ENCODE measurements at regions not wholly inside any gene's neighbourhood (a gene's known extent, or its start where the extent isn't known, plus 50 kb on each side); places are given as distances from the start of the nearest gene placed in this dataset.

DNA sequence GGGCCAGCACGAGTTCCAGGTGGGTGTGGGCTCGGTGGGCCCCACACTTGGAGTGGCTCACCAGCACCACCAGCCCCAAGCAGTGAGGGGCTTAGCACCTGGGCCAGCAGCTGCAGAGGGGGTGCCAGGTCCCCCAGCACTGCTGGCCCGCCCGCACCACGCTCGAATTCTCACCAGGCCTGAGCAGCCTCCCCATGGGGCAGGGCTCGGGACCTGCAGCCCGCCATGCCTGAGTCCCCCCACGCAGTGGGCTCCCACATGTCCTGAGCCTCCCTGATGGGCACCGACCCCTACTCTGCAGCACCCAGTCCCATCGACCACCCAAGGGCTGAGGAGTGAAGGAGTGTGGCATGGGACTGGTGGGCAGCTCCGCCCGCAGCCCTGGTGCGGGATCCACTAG lies 593.4 kb downstream of the GABRG1 start:
- FAIRE-seq (no peak), ATAC-seq (no peak), DNase-seq (ENCODE audit: low read depth, low spot score) (no peak)
- H3K4me3 ChIP-seq: no peak overlapping the region
- H3K79me2 ChIP-seq (ENCODE audit: control insufficient read depth, insufficient read depth, low read length): no peaks in the 10 kb centered on the region
- H3K27me3 ChIP-seq (replicated peaks in 1 of 2; ENCODE audit: control insufficient read depth in 2 of 2, insufficient read depth in 2 of 2, low read length in 1 of 2): no peaks in the 10 kb centered on the region
- no peaks in the 10 kb centered on the region for H4K20me1 ChIP-seq (ENCODE audit: control insufficient read depth, insufficient read depth)
- ChIA-PET POLR2A (no interaction called here), RAD21 (ENCODE audit: unreplicated experiment) (no interaction called here), CTCF (no interaction called here), SMC1A (ENCODE audit: uncharacterized antibody, unreplicated experiment) (no interaction called here)
- H3K36me3 ChIP-seq (ENCODE audit: control insufficient read depth in 2 of 2, insufficient read depth in 2 of 2, low read length in 1 of 2): no peaks in the 10 kb centered on the region
- WGBS (ENCODE audit: insufficient coverage, insufficient replicate concordance, low lambda C conversion rate, missing lambda C conversion rate): 26% methylated on average over 14 of the region's 14 CpGs
- intact Hi-C loops (cut with micrococcal nuclease; ENCODE audit: unreplicated experiment) (no loop called here), in situ Hi-C loops (cut with MboI) (no loop called here)
- no peaks in the 10 kb centered on the region; the same call in 2 of the 3 replicates for H3K9me3 ChIP-seq (replicated peaks; ENCODE audit: control insufficient read depth, insufficient read depth, low read length)
- H3K4me2 ChIP-seq (ENCODE audit: control insufficient read depth, insufficient read depth): no peak overlapping the region
- no peak overlapping the region for H2AFZ ChIP-seq (ENCODE audit: control insufficient read depth, low read depth, low read length)
- TF ChIP-seq BHLHE40 (IDR thresholded peaks at IDR 0.05; ENCODE audit: borderline replicate concordance in 1 of 2, low read depth in 2 of 2, low read length in 1 of 2): no peak
- H3K27ac ChIP-seq (ENCODE audit: control insufficient read depth, insufficient read depth): no peak overlapping the region
- BruUV-seq (replicated peaks): no TSS peak
- H3K4me1 ChIP-seq (ENCODE audit: control insufficient read depth, insufficient read depth, low read length): no peaks in the 10 kb centered on the region
- H3K9ac ChIP-seq (ENCODE audit: control insufficient read depth, insufficient read depth, low read length): no peak overlapping the region

DNA sequence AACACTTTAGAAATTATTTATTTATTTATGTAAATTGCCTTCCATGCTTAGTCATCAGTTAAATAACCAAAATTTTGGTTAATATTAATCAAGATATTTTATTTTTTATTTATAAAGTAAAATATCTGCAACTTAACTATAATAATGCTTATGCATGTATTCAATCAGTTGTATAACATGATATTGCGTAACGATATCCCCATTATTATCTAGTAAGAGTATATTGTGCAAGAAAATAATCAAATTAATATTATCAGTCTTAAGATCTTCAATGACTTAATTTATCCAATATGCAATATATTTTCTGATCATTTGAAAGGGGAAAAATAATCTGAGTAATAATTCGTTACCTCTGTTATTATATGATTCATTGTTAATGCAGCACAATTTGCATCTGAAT lies 596.7 kb downstream of the GABRG1 start:
- no peaks in the 10 kb centered on the region for H3K4me1 ChIP-seq (ENCODE audit: control insufficient read depth, insufficient read depth, low read length)
- ChIA-PET SMC1A (ENCODE audit: uncharacterized antibody, unreplicated experiment) (no interaction called here), RAD21 (ENCODE audit: unreplicated experiment) (no interaction called here), POLR2A (no interaction called here), CTCF (no interaction called here)
- no peaks in the 10 kb centered on the region; the same call in 2 of the 3 replicates for H3K9me3 ChIP-seq (replicated peaks; ENCODE audit: control insufficient read depth, insufficient read depth, low read length)
- no peaks in the 10 kb centered on the region for H3K79me2 ChIP-seq (ENCODE audit: control insufficient read depth, insufficient read depth, low read length)
- intact Hi-C loops (cut with micrococcal nuclease; ENCODE audit: unreplicated experiment) (no loop called here), in situ Hi-C loops (cut with MboI) (no loop called here)
- no peak overlapping the region for H2AFZ ChIP-seq (ENCODE audit: control insufficient read depth, low read depth, low read length)
- H3K27me3 ChIP-seq (replicated peaks in 1 of 2; ENCODE audit: control insufficient read depth in 2 of 2, insufficient read depth in 2 of 2, low read length in 1 of 2): no peaks in the 10 kb centered on the region
- BruUV-seq (replicated peaks): no TSS peak
- no peak overlapping the region for H3K4me3 ChIP-seq
- H3K27ac ChIP-seq (ENCODE audit: control insufficient read depth, insufficient read depth): no peak overlapping the region
- H3K4me2 ChIP-seq (ENCODE audit: control insufficient read depth, insufficient read depth): no peak overlapping the region
- H3K36me3 ChIP-seq (ENCODE audit: control insufficient read depth in 2 of 2, insufficient read depth in 2 of 2, low read length in 1 of 2): no peaks in the 10 kb centered on the region
- no peak overlapping the region for H3K9ac ChIP-seq (ENCODE audit: control insufficient read depth, insufficient read depth, low read length)
- DNase-seq (ENCODE audit: low read depth, low spot score): no peak
- FAIRE-seq: no peak
- no peaks in the 10 kb centered on the region for H4K20me1 ChIP-seq (ENCODE audit: control insufficient read depth, insufficient read depth)
- TF ChIP-seq HCFC1 (IDR thresholded peaks at IDR 0.05; ENCODE audit: low read length) (no peak), TBL1XR1 (IDR thresholded peaks at IDR 0.05; ENCODE audit: low read depth, low read length) (no peak), BCL11A (IDR thresholded peaks at IDR 0.05; ENCODE audit: low read depth, low read length) (no peak), NR2C2 (IDR thresholded peaks at IDR 0.05; ENCODE audit: borderline replicate concordance, control insufficient read depth, insufficient read length, low read depth) (no peak), NR2F1 (conservative IDR thresholded peaks at IDR 0.05) (no peak), MEF2B (IDR thresholded peaks at IDR 0.05; ENCODE audit: partially characterized antibody, poor library complexity, severe bottlenecking) (no peak), MEF2A (IDR thresholded peaks at IDR 0.05; ENCODE audit: insufficient read depth, low read depth, low read length) (no peak), NFYA (IDR thresholded peaks at IDR 0.05; ENCODE audit: borderline replicate concordance, low read depth, low read length) (no peak), FOXM1 (IDR thresholded peaks at IDR 0.05; ENCODE audit: low read depth, low read length) (no peak)
- TF ChIP-seq, protein P1, sequence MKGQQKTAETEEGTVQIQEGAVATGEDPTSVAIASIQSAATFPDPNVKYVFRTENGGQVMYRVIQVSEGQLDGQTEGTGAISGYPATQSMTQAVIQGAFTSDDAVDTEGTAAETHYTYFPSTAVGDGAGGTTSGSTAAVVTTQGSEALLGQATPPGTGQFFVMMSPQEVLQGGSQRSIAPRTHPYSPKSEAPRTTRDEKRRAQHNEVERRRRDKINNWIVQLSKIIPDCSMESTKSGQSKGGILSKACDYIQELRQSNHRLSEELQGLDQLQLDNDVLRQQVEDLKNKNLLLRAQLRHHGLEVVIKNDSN (IDR thresholded peaks at IDR 0.05; ENCODE audit: borderline replicate concordance, extremely low read length, insufficient read depth, low read depth, low read length): no peak
- no peak for ATAC-seq
- 27% methylated on average over 3 of the region's 3 CpGs for WGBS (ENCODE audit: insufficient coverage, insufficient replicate concordance, low lambda C conversion rate, missing lambda C conversion rate)

Measured in GM12878 (cell line).